ENCODE measurements at regions not wholly inside any gene's neighbourhood (a gene's known extent, or its start where the extent isn't known, plus 50 kb on each side); places are given as distances from the start of the nearest gene placed in this dataset.

- TF ChIP-seq SREBF2 (IDR thresholded peaks at IDR 0.05) (no peak), CTCF (IDR thresholded peaks at IDR 0.05) (no peak), MAZ (IDR thresholded peaks at IDR 0.05; ENCODE audit: borderline replicate concordance, low read depth, low read length) (no peak), RARB (CRISPR knock-in tag; IDR thresholded peaks at IDR 0.05) (no peak), RCOR1 (IDR thresholded peaks at IDR 0.05; ENCODE audit: low read depth, low read length) (no peak), CBX8 (IDR thresholded peaks at IDR 0.05) (no peak), HOXA7 (CRISPR knock-in tag; IDR thresholded peaks at IDR 0.05) (no peak), ZFP36 (IDR thresholded peaks at IDR 0.05; ENCODE audit: borderline replicate concordance, partially characterized antibody) (no peak), NFE2L2 (conservative IDR thresholded peaks at IDR 0.05; ENCODE audit: low read length) (no peak)
- TF ChIP-seq, protein P1, sequence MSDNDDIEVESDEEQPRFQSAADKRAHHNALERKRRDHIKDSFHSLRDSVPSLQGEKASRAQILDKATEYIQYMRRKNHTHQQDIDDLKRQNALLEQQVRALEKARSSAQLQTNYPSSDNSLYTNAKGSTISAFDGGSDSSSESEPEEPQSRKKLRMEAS (IDR thresholded peaks at IDR 0.05), result no peak
- TF ChIP-seq, protein P2, sequence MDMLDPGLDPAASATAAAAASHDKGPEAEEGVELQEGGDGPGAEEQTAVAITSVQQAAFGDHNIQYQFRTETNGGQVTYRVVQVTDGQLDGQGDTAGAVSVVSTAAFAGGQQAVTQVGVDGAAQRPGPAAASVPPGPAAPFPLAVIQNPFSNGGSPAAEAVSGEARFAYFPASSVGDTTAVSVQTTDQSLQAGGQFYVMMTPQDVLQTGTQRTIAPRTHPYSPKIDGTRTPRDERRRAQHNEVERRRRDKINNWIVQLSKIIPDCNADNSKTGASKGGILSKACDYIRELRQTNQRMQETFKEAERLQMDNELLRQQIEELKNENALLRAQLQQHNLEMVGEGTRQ (IDR thresholded peaks at IDR 0.05), result no peak
These were observed 56.0 kb upstream of the DHX15 start for GRCh38 chr4:24640366-24640765.

Data from A549 (cell line).